Posterior cingulate gyrus (tissue), 11 donors: ENCODE measurements at regions not wholly inside any gene's neighbourhood (a gene's known extent, or its start where the extent isn't known, plus 50 kb on each side); places are given as distances from the start of the nearest gene placed in this dataset.

Experiments used
- DNase-seq, 10 donors: peaks; one replicate each; pipeline versions ENCODE4 v3.0.0 to v3.0.0-alpha.2; 2020 to 2021; ENCODE audit warnings: mixed read lengths in 3 of 10
- intact Hi-C: fragments of 100-400 bp; cut with DNase I; formaldehyde crosslinking; loops from one replicate; pipeline ENCODE4 v1.15.1; 2023

DNA sequence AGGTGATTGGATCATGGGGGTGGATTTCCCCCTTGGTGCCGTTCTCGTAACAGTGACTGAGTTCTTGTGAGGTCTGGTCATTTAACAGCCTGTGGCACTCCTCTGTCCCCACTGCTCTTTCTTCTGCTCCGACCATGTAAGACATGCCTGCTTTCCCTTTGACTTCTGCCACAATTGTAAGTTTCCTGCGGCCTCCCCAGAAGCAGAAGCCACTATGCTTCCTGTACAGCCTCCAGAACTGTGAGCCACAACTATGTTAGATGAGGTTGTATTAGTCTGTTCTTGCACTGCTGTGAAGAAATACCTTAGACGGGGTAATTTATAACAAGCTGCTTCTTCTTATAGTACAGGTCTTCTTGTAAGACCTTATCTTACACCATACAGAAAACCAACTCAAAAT is 241.7 kb upstream of the KLF14 start:
- no peak for DNase-seq
- intact Hi-C loops = no loop called here

DNA sequence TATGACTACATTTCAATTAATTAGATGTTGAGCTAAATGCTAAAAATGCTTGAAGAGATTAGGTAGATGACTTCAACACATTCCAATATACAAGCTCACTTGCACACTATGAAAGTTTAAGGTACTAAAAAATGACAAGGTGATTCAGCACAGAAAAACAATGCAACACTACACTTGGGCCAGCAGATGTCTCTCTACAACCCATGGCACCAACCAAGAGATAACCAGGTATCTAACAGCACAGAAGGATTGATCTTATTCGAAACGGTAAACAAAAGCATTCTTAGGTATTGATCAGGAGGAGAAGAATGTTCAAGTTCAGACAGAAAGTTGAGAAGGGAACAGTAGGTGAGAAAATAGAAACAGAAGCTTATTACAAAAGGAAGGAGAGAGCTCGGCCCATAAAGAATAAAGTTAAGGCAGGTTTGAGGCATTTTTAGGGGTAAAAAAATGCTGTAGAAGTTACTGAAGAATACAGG is 248.2 kb upstream of the KLF14 start:
- DNase-seq = no peak
- intact Hi-C loops = no loop called here

DNA sequence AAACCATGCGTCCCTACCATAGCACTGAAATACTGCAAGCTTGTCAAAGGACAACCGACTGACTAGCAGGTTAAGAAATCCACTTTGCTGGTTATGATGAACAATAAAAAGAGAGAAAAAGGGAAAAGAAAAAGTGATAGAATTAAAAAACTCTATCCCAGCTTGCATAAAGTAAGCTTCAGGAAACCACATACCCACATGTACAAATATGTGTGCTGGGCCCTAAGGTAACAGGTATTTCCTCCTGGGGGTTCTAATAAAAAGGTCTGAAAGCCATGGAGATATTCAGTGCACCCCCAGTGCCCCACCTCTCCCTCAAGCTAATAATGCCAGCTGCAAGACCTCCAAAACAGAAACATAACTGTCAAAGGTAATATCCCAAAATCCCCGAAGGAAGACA is 248.6 kb upstream of the KLF14 start:
- no peak for DNase-seq
- intact Hi-C loops = no loop called here

DNA sequence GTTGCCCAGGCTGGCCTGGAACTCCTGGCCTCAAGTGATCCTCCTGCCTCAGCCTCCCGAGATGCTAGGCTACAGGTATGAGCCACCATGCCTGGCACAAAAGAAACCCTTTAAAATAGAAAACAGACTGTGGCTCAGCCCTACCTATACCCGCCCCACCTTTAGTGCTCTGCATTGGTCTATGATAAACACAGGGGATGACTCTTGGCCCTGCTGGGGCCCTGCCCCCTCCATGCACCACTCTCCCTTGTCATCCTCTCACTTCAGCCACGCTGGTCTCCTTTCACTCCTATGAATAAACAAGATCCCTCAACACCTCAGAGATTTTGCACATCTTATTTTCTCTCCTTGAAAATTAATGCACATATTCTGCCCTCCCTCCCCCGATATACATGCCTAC is 251.4 kb upstream of the KLF14 start:
- intact Hi-C loops = no loop called here
- DNase-seq = no peak

DNA sequence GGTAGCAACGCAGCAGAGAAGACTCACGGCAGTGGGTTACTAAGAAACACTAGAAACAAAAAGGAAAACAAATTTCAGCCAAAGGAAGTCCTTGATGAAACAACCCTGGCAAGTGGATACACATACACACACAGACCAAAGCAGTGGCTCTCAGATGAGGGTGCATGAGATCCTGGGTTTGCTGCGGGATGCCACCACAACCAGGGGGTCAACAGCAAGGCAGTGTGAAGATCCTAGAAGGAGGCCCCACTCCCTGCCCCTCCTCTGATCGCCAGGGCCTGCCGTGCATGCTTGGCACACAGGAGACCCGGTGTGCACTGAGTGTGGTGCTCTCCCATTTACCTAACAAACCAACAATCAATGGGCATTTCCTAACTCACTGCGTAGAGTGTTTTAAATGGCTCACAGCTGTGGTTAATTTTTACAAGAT is 252.3 kb upstream of the KLF14 start:
- intact Hi-C loops = no loop called here
- DNase-seq = no peak

DNA sequence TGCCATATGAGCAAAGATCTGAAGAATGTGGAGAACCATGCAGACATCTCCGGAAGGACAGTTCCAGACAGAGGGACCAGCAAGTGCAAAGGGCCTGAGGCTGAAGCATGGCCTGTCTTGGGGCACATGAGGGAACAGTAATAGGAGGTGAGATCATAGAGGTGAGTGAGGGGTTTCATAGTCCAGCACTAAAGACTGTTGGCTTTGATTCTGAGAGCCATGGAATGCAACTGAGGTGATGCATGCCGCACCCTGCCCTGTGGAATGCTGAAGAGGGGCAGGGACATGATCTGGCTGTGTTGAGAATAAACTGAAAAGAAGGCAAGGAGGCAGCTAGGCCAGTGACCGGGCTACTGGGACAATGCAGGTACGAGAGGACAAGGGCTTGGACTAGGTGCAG is 253.1 kb upstream of the KLF14 start:
- no peak for DNase-seq
- intact Hi-C loops = no loop called here

DNA sequence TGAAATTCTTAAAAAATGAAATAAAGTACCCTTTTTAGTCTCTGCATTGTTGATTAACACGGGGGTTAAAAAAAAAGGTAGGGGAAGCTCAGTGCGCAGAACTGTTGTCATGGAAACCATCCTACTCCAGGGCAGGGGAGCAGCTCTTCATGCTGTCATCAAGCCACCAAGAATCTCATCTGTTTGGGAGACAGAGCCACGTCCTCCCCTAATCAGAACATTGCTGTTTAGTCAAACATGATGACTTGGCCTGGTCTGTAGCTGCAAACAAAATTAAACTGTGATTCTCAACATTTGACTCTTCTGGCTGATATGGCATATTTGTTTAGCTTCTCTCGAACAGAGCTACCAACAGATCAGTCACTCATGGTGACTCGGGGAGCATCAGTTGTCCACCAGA is 254.4 kb upstream of the KLF14 start:
- intact Hi-C loops = no loop called here
- no peak for DNase-seq

DNA sequence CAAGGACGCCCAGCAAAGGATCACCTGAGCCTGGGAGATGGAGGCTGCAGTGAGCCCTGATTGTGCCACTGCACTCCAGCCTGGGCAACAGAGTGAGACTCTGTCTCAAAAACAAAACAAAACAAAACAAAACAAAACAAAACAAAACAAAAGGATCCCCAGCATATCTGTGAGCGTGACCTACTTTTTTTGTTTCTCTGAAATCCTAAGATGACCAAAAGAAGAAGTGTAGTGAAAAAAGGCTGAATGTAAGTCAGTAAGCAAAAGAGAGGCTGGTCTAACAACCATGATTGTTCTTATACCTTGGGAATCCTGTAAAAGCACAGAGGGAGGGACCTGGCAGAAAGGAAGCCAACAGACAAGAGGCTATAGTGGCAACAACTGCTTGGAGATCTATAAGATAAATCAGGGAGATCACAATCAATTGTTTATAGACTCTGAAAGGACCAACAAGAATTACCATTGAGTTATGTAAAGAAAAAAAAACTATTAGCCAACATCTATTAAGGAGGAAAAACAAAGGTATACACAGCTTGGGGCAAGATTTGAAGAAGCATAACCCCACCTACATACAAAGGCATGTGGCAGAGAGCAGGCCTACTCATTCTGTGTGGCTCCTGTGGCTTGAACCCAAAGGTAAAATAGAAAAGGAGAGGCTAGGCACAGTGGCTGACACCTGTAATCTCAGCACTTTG is 255.2 kb upstream of the KLF14 start:
- DNase-seq = no peak
- intact Hi-C loops = no loop called here

DNA sequence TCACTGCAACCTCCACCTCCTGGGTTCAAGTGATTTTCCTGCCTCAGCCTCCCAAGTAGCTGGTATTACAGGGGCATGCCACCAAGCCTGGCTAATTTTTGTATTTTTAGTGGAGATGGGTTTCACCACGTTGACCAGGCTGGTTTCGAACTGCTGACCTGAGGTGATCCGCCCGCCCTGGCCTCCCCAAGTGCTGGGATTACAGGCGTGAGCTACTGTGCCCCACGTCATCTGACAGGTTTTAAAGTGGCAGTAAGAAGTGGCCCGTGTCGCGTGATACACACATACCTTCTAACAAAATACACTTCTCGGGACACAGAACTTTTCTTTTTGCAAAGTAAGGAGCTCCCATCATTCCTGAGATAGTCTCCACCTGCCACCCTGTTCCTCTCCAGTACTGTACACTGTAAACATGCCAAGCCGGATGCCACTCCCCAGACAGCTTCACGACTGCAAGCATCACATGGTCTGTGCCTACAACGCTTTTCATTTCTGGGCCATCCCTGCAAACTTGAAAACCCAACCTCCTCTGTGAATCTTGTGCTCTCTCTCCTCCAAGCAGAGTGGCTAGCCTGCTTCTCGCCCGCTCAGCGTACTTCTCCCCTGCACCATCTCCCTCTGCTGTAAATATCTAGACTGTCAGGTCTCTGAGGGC is 256.3 kb upstream of the KLF14 start:
- DNase-seq = peak in 1 of 10 donors; percentile 81
- intact Hi-C loops = no loop called here

DNA sequence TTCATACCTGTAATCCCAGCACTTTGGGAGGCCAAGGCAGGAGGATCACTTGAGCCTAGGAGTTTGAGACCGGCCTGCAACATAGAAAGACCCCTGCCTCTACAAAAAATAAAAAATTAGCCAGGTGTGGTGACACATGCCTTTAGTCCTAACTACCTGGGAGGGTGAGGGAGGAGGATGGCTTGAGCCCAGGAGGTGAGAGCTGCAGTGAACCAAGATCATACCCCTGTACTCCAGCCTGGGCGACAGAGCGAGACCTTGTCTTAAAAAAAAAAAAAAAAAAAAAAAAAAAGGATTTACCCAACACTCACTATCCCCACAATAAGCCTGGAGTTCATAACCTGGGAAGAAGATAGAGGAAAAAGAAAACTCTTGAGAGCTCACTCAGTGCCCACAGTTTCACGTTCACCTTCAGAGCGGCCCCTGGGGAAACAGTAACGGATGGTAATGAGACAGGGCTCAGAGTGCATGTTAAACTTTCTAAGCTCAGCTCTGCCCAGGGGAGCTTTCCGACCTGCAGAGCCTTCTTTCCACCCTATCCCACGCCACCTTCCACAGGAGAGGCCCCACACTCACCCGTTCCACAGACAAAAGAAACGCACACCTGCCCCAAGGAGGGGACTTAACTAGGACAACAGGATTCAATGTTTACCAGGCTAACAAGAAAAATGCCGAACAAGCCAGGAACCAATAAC is 259.8 kb upstream of the KLF14 start:
- intact Hi-C loops = no loop called here
- no peak for DNase-seq

DNA sequence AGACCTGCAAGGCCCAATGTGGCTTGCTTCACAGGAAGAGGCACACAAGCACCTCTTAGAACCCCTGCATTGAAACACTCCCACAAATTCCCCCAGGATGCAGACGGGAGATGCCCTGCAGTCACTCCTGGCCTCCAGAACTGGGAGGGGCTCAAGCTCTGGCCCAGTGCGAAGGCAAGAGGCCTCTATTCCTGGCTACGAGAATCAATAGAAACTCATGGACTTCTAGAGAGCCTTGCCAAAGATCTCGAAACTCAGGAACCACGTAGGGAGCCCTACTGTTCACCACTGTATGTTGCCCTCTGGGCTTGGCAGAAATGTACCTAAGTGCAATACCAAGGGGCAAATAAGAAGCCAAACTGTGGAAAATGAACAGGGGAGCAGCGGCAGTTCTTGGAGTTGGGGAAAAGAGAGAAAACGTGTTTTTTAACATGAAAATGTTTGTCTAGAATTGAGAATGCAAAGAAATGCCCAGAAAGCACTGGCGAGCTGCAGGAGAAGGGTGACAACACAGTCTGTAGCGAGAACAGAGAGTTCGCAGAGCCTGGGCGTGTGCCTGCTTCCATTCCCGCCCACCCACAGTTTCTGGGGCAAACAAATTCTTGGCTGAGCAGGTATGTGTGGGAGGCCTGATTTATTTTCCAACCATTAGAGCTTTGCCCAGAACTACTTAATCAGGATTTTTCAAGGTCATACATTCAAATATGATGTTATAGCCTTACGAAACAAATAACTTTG is 260.5 kb upstream of the KLF14 start:
- peak in 8 of 10 donors; percentile 52 to 93 (median 66) for DNase-seq
- intact Hi-C loops = no loop called here

DNA sequence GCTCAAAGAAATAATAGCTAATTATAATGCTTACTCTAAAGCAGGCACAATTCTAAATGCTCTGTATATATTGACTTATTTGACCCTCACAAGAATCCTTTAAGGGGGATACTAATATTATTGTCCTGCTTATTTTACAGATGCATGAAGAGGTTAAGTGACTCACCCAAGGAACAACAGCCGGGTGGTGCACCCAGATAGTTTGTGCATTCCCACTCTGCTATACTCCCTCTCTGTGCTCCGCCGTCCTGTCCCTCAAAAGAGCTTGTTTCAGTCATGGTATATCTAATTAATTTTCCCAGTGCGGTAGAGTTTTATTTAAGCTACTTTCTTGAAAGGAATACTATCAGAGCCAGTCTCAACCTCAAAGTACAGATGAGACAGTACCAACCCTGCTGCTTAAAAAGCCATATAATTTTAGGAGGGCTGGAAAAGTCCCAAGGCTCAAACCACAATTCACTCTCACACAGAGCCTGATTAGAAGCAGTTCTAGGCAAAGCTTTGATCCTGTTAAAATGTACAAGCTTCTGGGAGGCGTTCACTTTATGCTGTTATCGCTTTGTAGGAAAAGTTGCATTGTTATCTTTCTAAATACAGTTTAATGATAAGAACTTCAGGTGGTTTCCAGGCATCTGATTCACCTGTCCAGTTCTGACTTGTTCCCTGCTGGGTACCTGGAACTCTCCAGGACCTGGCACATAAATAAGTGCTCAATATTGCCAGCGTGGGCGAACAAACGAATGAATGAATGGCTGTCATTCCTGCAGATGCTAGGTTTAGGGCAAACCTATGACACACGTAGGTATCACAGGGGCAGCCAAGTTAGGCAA is 261.5 kb upstream of the KLF14 start:
- no peak for DNase-seq
- intact Hi-C loops = no loop called here

DNA sequence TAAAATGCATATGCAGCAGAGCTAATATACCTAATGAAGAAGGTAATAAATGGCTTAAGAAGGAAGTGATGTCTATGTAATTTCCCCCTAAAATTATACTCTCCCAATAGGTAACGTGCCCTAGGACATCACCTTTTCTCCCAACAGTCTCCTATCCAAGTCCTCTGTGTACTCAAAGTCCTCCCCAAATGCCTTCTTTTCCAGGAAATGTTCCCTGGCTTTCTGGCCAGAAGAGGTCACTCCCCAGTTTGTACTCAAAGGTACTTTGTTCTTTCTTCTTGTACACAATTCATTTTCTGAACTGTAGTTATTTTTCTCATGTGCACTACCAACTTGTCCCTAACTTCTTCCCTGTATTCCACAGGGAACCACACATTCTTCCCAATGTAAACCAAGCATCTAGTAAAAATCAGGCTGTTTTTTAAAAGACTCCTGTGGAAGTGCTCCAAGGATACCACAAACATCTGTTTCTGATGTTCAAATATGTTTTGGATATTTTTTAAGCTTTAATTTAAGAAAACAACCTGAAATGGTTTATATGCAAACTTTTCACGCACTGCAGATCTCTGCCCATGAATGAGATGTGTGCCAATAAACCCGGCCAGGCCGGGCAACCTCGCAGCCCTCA is 262.3 kb upstream of the KLF14 start:
- intact Hi-C loops = no loop called here
- DNase-seq = no peak

DNA sequence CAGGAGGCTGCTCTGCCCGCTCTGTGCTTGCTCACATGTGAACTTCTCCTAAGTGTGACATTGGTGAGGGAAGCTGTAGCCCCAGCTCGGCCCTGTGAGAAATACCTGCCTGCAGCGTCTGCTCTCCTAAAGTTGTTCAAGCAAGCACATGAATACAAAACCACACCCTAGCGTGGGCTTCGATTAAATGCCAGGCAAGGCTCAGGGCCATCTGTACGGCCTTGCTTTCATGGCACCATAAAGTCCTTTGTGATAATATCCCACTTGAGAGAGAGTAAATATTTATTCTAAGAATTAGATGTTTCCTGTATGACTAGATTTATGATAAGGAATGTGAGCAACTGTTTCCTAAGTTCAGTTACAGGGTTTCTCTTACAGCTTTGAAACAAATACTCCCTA is 262.8 kb upstream of the KLF14 start:
- intact Hi-C loops = no loop called here
- no peak for DNase-seq

DNA sequence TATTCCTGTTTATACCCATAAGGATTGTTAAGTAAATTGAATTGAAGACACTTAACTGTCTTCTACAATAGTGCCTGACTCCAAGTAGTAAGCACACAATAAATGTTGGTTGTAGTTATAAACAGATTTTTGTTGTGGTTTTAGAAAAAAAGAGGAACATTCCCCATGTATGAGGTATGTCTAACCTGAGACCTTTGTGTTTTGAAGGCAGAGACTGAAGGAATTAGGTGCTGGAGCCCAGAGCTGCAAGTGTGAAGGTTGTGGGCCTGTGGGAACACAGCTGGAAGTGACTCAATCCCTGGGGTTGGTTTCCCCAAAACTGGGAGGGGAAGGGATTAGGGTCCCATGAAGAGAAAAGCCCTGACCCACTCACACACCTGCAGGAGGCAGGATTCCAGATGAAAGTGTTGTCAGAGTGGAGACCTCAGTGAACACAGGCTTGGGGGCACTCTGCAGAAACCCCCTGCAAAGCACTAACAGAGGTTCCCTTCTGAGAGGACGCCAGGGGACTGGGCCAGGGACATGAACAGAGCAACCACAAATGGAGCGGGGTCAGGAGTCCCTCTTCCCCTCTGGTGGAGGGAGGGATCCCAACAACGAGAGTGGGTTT is 265.1 kb upstream of the KLF14 start:
- no peak for DNase-seq
- intact Hi-C loops = no loop called here

DNA sequence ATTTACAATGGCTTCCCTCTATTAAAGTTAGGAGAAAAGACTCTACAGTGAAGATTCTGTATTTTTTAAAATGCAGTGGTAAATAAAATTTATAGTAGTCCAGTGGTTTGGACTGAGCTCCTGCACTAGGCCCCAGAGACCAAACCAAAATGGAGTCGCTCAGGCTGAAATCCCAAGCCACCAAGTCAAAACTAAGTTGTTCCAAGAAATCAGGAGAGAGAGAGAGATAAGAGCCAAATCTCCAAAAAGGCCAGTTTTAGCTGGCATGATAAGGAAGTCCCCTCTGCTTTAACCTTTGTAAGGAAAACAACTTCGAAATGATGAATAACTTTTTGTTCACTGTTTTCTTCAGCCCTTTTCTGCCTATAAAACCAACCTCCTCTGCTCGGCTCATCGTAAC is 265.9 kb upstream of the KLF14 start:
- DNase-seq = no peak
- intact Hi-C loops = no loop called here

DNA sequence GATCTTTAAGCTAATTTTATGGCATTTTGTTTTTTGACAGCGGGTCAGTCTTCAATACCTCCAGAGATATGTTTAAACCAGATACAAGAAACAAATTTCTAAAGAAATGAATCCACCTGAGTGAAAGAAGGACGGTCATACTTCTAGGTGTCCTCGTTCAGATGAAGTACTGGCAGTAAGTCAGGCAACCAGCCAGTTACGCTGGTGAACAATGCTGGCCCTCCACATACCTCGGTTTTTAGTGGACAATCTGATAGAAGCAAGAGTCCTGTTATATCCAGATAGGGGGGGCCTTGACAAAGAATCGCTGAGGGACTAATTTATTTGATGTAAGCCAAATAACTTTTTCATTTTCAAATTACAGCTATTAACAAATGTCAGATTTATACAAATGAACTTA is 266.4 kb upstream of the KLF14 start:
- DNase-seq = no peak
- intact Hi-C loops = no loop called here

DNA sequence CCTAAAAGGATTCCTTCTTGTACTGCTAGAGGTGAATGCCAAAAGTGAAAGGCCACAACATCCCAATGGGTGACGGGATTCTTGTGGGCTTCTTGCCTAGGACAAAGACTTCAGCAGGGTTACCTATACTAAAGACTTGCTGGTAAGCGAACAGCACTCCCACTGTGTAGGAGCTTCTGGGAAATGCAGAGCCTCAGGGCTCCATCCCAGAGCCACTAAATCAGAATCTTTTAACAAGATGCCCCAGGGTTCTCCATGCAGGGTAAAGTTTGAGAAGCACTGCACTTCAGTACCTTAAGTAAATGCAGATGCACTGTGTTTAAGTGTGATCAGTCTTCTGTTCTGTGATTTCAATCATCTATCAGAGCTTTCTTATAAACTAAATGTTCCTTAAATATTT is 266.9 kb upstream of the KLF14 start:
- intact Hi-C loops = no loop called here
- DNase-seq = no peak

DNA sequence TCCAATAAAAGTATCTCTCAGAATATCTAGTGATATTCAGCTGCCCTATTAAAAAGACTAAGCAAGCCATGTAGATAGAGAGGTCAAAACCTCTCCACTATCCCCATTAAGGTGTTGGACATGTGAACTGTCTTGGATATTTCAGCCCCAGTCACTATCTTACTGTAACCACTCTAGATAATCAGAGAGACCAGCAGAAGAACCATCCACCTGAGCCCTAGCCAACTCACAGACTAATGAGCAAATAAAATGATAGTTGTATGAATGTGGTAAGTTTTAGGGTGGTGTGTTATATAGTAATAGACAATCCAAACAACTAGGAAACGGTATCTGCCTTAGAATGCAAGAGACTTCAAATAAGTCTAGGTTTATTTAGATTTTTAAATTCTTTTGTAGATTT is 268.6 kb upstream of the KLF14 start:
- no peak for DNase-seq
- intact Hi-C loops = no loop called here
